Aorta (tissue), 5 donors: ENCODE measurements at regions not wholly inside any gene's neighbourhood (a gene's known extent, or its start where the extent isn't known, plus 50 kb on each side); places are given as distances from the start of the nearest gene placed in this dataset.
"Not testable (repeated sequence)": the region's sequence is repeated elsewhere in the genome, so short reads cannot be mapped to it uniquely, and the experiment has no call there.

Experiments used
- ATAC-seq: fragments of 200-7000 bp; cut with Tn5 transposase; one replicate; pipeline ENCODE4 v1.9.1; 2022; ENCODE audit warnings: moderate library complexity; ENCODE audit not compliant: low FRiP score
- DNase-seq, 2 donors: peaks; one replicate each; pipeline ENCODE4 v3.0.0-alpha.2; 2020
- H3K27ac ChIP-seq, 2 donors: one replicate each; pipeline ENCODE4 v1.5.1; 2013; ENCODE audit warnings: low read length in 2 of 2, mild to moderate bottlenecking in 2 of 2, moderate library complexity in 2 of 2, control low read depth in 1 of 2, inconsistent platforms in 1 of 2, low read depth in 1 of 2
- H3K27me3 ChIP-seq, 2 donors: one replicate each; pipeline ENCODE4 v1.6.1; 2013; ENCODE audit warnings: control low read depth in 1 of 2, low read length in 1 of 2, mild to moderate bottlenecking in 1 of 2, moderate library complexity in 1 of 2; ENCODE audit not compliant: insufficient read depth in 2 of 2, control insufficient read depth in 1 of 2
- H3K36me3 ChIP-seq, 2 donors: one replicate each; pipeline ENCODE4 v1.6.1; 2013; ENCODE audit warnings: control low read depth in 1 of 2, low read length in 1 of 2, mild to moderate bottlenecking in 1 of 2; ENCODE audit not compliant: insufficient read depth in 2 of 2, control insufficient read depth in 1 of 2
- H3K4me1 ChIP-seq, 2 donors: one replicate each; pipeline ENCODE4 v1.6.1; 2013; ENCODE audit warnings: low read length in 2 of 2, control low read depth in 1 of 2, mild to moderate bottlenecking in 1 of 2, moderate library complexity in 1 of 2; ENCODE audit not compliant: insufficient read depth in 2 of 2, control insufficient read depth in 1 of 2
- H3K4me3 ChIP-seq, 2 donors: one replicate each; pipeline ENCODE4 v1.5.1; 2013; ENCODE audit warnings: low read length in 2 of 2, control low read depth in 1 of 2, mild to moderate bottlenecking in 1 of 2
- H3K9me3 ChIP-seq: one replicate; pipeline ENCODE4 v1.6.1; 2013; ENCODE audit warnings: mild to moderate bottlenecking, low read length; ENCODE audit not compliant: control insufficient read depth
- WGBS, 2 donors: extraction: QIAGEN DNeasy Blood & Tissue Kit; methylation state at CpG; one replicate each; pipeline ENCODE4 v1.1.7; 2013; 5-methylcytosine and 5-hydroxymethylcytosine counted together
- intact Hi-C, 2 donors: fragments of 100-400 bp; cut with DNase I; formaldehyde crosslinking; loops; one replicate each; pipeline versions ENCODE4 v1.14.2 to v1.15.0; 2022
- donor health status: healthy with polysubstance abuse.
- donor health status: Bipolar disorder and iron deficiency.
- donor health status: DM: no; HTN: no; CAD: no.
- donor health status: DM: no; HTN: no; CAD: no.
- donor health status: DM: yes; HTN: yes; CAD: no.

DNA sequence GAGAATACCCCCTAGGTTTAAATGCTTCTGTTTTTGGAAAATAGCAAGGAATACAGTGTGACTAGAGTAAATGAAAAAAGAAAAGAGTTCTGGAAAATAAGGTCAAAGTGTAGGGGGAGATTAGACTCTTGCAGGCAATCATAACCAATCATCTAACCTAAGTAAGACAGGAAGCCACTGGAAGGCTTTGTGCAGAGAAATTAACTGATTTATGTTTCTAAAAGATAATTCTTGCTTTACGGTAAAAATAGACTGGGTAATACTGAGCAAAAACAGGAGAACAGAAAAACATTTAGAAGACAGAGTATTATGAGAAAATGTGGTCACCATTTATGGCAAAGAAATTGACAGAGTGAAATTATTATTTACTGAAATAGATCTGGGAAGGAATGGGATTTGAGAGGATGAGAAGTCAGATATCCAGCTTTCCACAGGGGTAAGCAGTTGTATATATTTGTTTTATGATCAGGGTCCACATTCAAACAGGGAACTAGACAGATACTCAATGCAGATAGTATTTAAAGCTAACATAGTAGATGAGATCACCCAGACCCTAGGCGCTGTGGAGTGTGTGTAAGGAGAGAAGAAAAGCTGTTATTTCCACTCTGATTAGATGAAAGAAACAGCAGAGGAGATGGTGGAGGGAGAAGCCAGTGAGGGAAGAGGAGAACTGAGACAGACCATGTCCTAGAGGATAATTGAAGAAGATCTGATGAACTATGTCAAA lies 1225.3 kb downstream of the CDH11 start:
- ATAC-seq (no peak), DNase-seq (no peak)
- no peaks in the 10 kb centered on the region for H3K36me3 ChIP-seq
- intact Hi-C loops = no loop called here
- H3K4me1 ChIP-seq = no peaks in the 10 kb centered on the region
- H3K27ac ChIP-seq = no peak overlapping the region
- no peaks in the 10 kb centered on the region for H3K27me3 ChIP-seq
- no peak overlapping the region for H3K4me3 ChIP-seq
- WGBS, 2 donors = 69% methylated on average over 2 of the region's 2 CpGs
- H3K9me3 ChIP-seq = no peaks in the 10 kb centered on the region

DNA sequence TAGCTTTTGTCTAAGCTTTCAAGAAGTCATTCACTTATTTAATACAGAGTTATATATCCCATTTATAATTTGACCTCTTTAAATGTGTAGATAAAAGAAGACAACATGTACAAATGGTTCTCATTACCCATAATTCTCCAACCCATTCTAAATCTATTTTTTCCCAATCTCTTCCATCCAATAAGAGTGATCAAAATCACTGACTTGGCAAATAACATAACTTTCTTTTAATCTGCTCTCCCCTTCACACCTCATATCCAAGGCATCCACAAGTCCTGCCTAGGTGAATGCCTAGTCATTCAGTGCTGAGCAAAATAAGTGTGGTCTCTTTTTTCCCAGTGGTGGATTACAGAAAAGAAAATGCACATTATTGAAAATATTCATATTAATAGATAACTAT lies 1231.1 kb downstream of the CDH11 start:
- ATAC-seq = no peak
- no peaks in the 10 kb centered on the region for H3K36me3 ChIP-seq
- intact Hi-C loops = no loop called here

DNA sequence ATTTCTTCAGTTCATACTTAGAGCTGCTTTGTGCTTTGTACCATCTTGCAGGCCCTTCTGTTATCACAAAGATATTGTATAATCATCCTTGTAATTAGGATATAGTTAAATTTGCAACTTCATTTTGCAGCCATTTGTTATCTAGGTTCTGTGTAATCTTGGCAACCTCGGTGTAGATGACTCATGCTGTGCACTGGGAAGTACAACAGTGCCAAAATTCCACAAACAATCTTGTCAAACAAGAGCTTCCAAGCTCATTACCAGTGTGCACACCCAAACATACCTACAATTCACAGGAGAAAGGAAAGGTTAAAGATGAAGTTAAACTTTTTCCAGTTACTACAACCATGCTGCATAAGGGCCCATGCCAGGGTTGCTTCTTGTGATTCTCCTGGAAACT lies 1231.8 kb downstream of the CDH11 start:
- peak; percentile 74 for ATAC-seq
- no peaks in the 10 kb centered on the region for H3K27me3 ChIP-seq
- no peaks in the 10 kb centered on the region for H3K36me3 ChIP-seq
- no peak overlapping the region for H3K4me3 ChIP-seq
- DNase-seq = no peak
- no peak overlapping the region for H3K27ac ChIP-seq
- no peaks in the 10 kb centered on the region for H3K9me3 ChIP-seq
- intact Hi-C loops = no loop called here
- 0 to 4% methylated on average over 1 of the region's 1 CpG for WGBS, 2 donors
- H3K4me1 ChIP-seq = no peaks in the 10 kb centered on the region

More for the DNA sequence above, 1231.1 kb downstream of the CDH11 start:
- no peaks in the 10 kb centered on the region for H3K4me1 ChIP-seq
- DNase-seq = no peak
- no peaks in the 10 kb centered on the region for H3K9me3 ChIP-seq
- no peak overlapping the region for H3K27ac ChIP-seq
- no peak overlapping the region for H3K4me3 ChIP-seq
- no peaks in the 10 kb centered on the region for H3K27me3 ChIP-seq

DNA sequence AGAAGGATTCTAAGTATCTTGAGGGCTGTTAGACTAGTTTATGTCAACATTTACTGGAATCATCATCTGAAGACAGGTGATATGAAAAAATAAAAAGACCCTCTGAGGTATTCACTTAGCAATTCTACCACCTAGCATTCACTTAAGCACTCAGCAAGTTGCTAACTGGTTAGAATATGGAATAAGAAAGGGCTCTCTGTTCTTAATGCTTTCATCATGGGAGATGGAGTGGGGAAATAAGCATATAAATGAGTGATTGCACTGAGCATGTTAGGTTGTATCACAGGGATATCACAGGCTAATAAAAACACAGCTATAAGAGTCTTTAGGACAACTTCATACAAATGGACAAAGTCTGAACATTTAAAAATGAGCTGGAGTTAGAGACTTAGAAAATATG lies 1238.8 kb downstream of the CDH11 start:
- H3K4me3 ChIP-seq = no peak overlapping the region
- no peak for DNase-seq
- ATAC-seq = no peak
- H3K9me3 ChIP-seq = no peaks in the 10 kb centered on the region
- H3K36me3 ChIP-seq = no peaks in the 10 kb centered on the region
- no peaks in the 10 kb centered on the region for H3K27me3 ChIP-seq
- no peaks in the 10 kb centered on the region for H3K4me1 ChIP-seq
- intact Hi-C loops = no loop called here
- H3K27ac ChIP-seq = no peak overlapping the region

DNA sequence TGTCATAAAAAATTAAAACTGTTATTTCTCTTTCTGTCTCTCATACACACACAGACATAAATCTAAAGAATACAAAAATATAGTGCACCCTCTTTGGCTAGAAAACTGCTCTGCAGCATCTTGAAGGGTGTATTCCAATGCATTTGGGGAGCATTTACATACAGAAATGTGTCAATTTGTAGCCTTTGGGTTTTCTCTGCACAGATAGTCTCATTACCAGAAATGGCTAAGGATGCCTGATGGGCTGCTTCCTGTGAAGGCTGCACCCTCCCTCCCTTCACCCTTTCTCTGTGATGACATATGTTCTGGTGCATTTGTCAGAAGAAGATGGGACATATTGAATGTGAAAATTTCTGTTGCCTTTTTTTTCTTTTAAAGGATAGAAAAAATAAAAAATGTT lies 1239.3 kb downstream of the CDH11 start:
- Histone ChIP-seq H3K27ac (no peak overlapping the region), H3K9me3 (no peaks in the 10 kb centered on the region), H3K27me3 (no peaks in the 10 kb centered on the region), H3K4me3 (no peak overlapping the region), H3K36me3 (no peaks in the 10 kb centered on the region), H3K4me1 (no peaks in the 10 kb centered on the region)
- DNase-seq (no peak), ATAC-seq (no peak)
- intact Hi-C loops = no loop called here

DNA sequence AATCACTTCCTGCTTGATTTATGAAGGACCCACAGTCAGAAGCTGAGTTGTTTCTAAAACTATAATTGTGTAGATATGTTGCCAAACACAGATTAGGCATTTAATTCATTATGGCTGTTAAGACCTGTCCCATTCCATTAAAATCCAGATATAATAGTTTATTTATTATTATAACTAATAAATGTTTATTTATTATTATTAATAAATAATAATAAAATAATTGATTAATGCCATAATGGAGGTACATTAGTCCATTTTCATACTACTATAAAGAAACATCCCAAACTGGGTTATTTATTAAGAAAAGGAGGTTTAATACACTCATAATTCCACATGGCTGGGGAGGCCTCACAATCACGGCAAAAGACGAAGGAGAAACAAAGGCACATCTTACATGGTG lies 1240.9 kb downstream of the CDH11 start:
- Histone ChIP-seq H3K4me3 (no peak overlapping the region), H3K4me1 (no peaks in the 10 kb centered on the region), H3K27me3 (no peaks in the 10 kb centered on the region), H3K36me3 (no peaks in the 10 kb centered on the region), H3K27ac (no peak overlapping the region), H3K9me3 (no peaks in the 10 kb centered on the region)
- no peak for DNase-seq
- WGBS, 2 donors = 97 to 100% methylated on average over 2 of the region's 2 CpGs
- intact Hi-C loops = no loop called here
- ATAC-seq = no peak

DNA sequence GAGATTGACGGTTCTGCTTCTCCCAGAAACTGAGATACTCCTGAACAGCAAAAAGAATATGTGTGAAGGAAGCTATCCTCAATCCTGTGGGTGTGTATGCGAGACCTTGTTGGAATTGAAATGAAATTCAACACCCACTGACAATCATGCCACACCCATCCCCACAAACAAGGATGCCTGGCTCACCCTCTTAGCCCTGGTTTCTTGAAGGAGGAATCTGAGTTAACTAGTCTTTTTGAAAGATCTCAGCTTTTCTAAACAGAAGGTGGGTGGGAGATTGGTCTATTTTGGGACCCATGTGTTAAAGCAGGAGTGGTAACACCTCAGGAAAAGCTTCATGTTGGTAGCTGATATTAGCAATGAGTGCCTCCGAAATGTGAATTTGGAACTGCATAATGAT lies 1244.5 kb downstream of the CDH11 start:
- no peak for ATAC-seq
- H3K36me3 ChIP-seq = no peaks in the 10 kb centered on the region
- intact Hi-C loops = no loop called here
- H3K27me3 ChIP-seq = no peaks in the 10 kb centered on the region
- no peak overlapping the region for H3K27ac ChIP-seq
- no peaks in the 10 kb centered on the region for H3K4me1 ChIP-seq
- WGBS, 2 donors = 84% methylated on average over 3 of the region's 3 CpGs
- H3K9me3 ChIP-seq = no peaks in the 10 kb centered on the region
- H3K4me3 ChIP-seq = no peak overlapping the region
- DNase-seq = no peak

DNA sequence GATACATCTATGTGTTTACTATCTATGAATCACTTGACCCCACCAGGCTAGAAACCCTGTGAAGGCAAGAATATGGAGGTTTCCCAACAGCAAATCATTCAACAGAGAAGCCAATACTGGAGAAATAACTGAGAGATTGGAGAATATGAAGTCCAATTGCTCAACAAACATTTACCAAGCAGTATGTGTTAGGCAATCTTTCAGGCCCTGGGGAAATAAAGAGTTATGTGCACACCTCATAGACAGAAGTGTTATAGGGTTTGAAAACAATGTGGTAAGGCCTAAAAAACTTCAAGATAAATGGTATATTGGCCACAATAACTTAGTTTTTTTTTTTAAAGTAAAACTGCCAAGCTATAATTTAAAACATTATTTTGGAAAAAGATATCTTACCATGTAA lies 1245.8 kb downstream of the CDH11 start:
- H3K4me3 ChIP-seq = no peak overlapping the region
- no peak overlapping the region for H3K27ac ChIP-seq
- H3K4me1 ChIP-seq = no peaks in the 10 kb centered on the region
- no peaks in the 10 kb centered on the region for H3K27me3 ChIP-seq
- DNase-seq (no peak), ATAC-seq (peak; percentile 54)
- intact Hi-C loops = no loop called here
- no peaks in the 10 kb centered on the region for H3K9me3 ChIP-seq
- no peaks in the 10 kb centered on the region for H3K36me3 ChIP-seq

DNA sequence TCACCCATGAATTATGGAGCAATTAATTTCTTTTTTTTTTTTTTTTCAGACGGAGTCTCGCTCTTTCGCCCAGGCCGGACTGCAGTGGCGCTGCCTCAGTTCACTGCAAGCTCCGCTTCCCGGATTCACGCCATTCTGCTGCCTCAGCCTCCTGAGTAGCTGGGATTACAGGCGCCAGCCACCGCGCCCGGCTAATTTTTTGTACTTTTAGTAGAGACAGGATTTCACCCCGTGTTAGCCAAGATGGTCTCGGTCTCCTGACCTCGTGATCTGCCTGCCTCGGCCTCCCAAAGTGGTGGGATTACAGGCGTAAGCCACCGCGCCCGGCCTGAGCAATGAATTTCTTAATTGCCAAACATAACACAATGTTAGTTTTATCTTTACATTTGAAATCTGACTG lies 1261.2 kb downstream of the CDH11 start:
- H3K36me3 ChIP-seq, H3K27ac ChIP-seq, H3K4me1 ChIP-seq, H3K27me3 ChIP-seq, DNase-seq, intact Hi-C loops, H3K4me3 ChIP-seq, H3K9me3 ChIP-seq, ATAC-seq: not testable (repeated sequence)
- WGBS, 2 donors = 94 to 95% methylated on average over 20 of the region's 20 CpGs
